Astrocyte (in vitro differentiated cells and primary cell): ENCODE measurements at regions not wholly inside any gene's neighbourhood (a gene's known extent, or its start where the extent isn't known, plus 50 kb on each side); places are given as distances from the start of the nearest gene placed in this dataset.

ENCODE experiments used
- DNase-seq: peaks from one replicate; pipeline ENCODE4 v3.0.0-alpha.2; 2010; ENCODE audit warnings: low read depth
- FAIRE-seq: peaks from 2 replicates; lab custom pipeline; 2011; peaks lifted over from hg19 to GRCh38; lab: Jason Lieb, UNC
- H2AFZ ChIP-seq: 2 replicates; pipeline ENCODE4 v1.6.0; 2012; ENCODE audit warnings: low read depth, low read length, inconsistent platforms
- H3K27ac ChIP-seq: 2 replicates; pipeline ENCODE4 v1.5.1; 2011; ENCODE audit warnings: low read depth, low read length, inconsistent platforms
- H3K27me3 ChIP-seq: 2 replicates; pipeline ENCODE4 v1.6.0; 2011; ENCODE audit warnings: low read length, inconsistent platforms; ENCODE audit not compliant: insufficient read depth
- H3K36me3 ChIP-seq: 2 replicates; pipeline ENCODE4 v1.5.1; 2011; ENCODE audit warnings: low read length, inconsistent platforms; ENCODE audit not compliant: insufficient read depth
- H3K4me1 ChIP-seq: 2 replicates; pipeline ENCODE4 v1.5.1; 2011; ENCODE audit warnings: low read length, inconsistent platforms; ENCODE audit not compliant: insufficient read depth
- H3K4me2 ChIP-seq: 2 replicates; pipeline ENCODE4 v1.6.0; 2012; ENCODE audit warnings: low read length, inconsistent platforms
- H3K4me3 ChIP-seq: 2 replicates; pipeline ENCODE4 v1.5.1; 2011; ENCODE audit warnings: low read depth, mild to moderate bottlenecking, low read length, inconsistent platforms; ENCODE audit not compliant: insufficient read depth
- H3K79me2 ChIP-seq: 2 replicates; pipeline ENCODE4 v1.6.0; 2012; ENCODE audit warnings: mild to moderate bottlenecking, low read length, inconsistent platforms; ENCODE audit not compliant: insufficient read depth
- H3K9ac ChIP-seq: 2 replicates; pipeline ENCODE4 v1.6.0; 2012; ENCODE audit warnings: mild to moderate bottlenecking, low read length, inconsistent platforms
- H3K9me3 ChIP-seq: 2 replicates; pipeline ENCODE4 v1.5.1; 2012; ENCODE audit warnings: low read depth, mild to moderate bottlenecking, low read length, inconsistent platforms; ENCODE audit not compliant: insufficient read depth
- H4K20me1 ChIP-seq: 2 replicates; pipeline ENCODE4 v1.6.0; 2012; ENCODE audit warnings: low read length, inconsistent platforms; ENCODE audit not compliant: insufficient read depth
- H3K27ac Mint-ChIP-seq: one replicate; pipeline ENCODE4 v1.8.0; 2021; ENCODE audit warnings: mild to moderate bottlenecking, mixed read lengths; ENCODE audit not compliant: unreplicated experiment
- H3K27me3 Mint-ChIP-seq: one replicate; pipeline ENCODE4 v1.8.0; 2021; ENCODE audit warnings: low read depth, mixed read lengths; ENCODE audit not compliant: unreplicated experiment
- H3K36me3 Mint-ChIP-seq: one replicate; pipeline ENCODE4 v1.8.0; 2021; ENCODE audit warnings: low read depth, mixed read lengths; ENCODE audit not compliant: unreplicated experiment
- H3K4me1 Mint-ChIP-seq: one replicate; pipeline ENCODE4 v1.8.0; 2021; ENCODE audit warnings: low read depth, mixed read lengths; ENCODE audit not compliant: unreplicated experiment
- H3K4me3 Mint-ChIP-seq: one replicate; pipeline ENCODE4 v1.8.0; 2021; ENCODE audit warnings: mild to moderate bottlenecking, moderate library complexity, mixed read lengths; ENCODE audit not compliant: unreplicated experiment
- H3K9me3 Mint-ChIP-seq: one replicate; pipeline ENCODE4 v1.8.0; 2021; ENCODE audit warnings: mild to moderate bottlenecking, mixed read lengths; ENCODE audit not compliant: unreplicated experiment
- EZH2 ChIP-seq: IDR thresholded peaks from 2 replicates; pipeline ENCODE4 v1.6.1; 2012; ENCODE audit warnings: mild to moderate bottlenecking, low read length, inconsistent platforms; ENCODE audit not compliant: insufficient read depth
- TF ChIP-seq, protein P1 (sequence below): IDR thresholded peaks from 2 replicates; pipeline ENCODE4 v1.5.1; 2011; ENCODE audit warnings: low read depth, mild to moderate bottlenecking, inconsistent platforms, low read length, moderate library complexity; ENCODE audit not compliant: insufficient read depth

DNA sequence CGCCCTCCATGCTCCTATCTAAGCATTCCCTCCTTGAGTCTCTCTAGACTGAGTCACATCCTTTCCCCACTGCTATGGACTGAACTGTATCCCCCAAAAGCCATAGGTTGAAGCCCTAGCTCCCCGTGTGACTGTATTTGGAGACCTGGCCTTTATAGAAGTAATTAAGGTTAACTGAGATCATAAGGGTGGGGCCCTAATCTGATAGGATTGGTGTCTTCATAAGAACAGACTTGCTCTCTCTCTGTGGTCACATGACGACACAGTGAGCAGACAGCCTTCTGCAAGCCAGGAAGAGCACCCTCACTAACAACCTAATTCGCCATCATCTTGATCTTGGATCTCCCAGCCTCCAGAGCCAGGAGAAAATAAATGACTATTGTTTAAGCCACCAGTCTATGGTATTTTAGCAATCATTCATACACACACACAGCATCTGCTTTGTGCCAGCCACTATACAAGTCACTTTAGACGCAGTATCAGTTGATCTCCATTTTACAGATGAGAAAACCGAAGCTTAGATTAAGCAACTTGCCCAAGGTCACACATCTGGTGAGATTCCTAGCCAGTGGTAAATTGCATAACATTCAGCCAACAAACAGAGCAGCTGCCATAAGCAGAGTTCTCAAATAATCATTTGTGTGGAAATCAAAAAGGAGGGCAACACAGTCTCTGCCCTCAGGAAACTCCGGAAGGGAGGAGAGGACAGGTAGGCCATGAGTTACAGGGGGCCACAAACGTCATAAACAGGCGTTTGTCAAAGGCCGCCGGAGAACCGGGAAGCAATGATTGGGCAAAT is 66.3 kb upstream of the HES1 start:
- no peaks in the 10 kb centered on the region for H3K36me3 ChIP-seq
- H3K27ac ChIP-seq = no peak overlapping the region
- H3K27me3 ChIP-seq = peaks cover 6% of the 10 kb centered on the region
- H2AFZ ChIP-seq = no peak overlapping the region
- H3K4me3 Mint-ChIP-seq = no peak overlapping the region
- H3K79me2 ChIP-seq = no peaks in the 10 kb centered on the region
- peak overlapping the region; percentile 80 for H3K4me2 ChIP-seq
- H3K4me1 ChIP-seq = peaks cover 19% of the 10 kb centered on the region
- no peaks in the 10 kb centered on the region for H4K20me1 ChIP-seq
- peaks cover 12% of the 10 kb centered on the region for H3K4me1 Mint-ChIP-seq
- H3K9me3 Mint-ChIP-seq = peaks cover 47% of the 10 kb centered on the region
- H3K27ac Mint-ChIP-seq = peak overlapping the region; percentile 83
- H3K36me3 Mint-ChIP-seq = peaks cover 8% of the 10 kb centered on the region
- no peak for FAIRE-seq
- no peak for TF ChIP-seq EZH2
- TF ChIP-seq, protein P1, sequence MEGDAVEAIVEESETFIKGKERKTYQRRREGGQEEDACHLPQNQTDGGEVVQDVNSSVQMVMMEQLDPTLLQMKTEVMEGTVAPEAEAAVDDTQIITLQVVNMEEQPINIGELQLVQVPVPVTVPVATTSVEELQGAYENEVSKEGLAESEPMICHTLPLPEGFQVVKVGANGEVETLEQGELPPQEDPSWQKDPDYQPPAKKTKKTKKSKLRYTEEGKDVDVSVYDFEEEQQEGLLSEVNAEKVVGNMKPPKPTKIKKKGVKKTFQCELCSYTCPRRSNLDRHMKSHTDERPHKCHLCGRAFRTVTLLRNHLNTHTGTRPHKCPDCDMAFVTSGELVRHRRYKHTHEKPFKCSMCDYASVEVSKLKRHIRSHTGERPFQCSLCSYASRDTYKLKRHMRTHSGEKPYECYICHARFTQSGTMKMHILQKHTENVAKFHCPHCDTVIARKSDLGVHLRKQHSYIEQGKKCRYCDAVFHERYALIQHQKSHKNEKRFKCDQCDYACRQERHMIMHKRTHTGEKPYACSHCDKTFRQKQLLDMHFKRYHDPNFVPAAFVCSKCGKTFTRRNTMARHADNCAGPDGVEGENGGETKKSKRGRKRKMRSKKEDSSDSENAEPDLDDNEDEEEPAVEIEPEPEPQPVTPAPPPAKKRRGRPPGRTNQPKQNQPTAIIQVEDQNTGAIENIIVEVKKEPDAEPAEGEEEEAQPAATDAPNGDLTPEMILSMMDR = no peak
- H3K9me3 ChIP-seq = no peaks in the 10 kb centered on the region
- H3K27me3 Mint-ChIP-seq = peaks cover 53% of the 10 kb centered on the region
- H3K4me3 ChIP-seq = no peak overlapping the region
- peak; percentile 42 for DNase-seq
- H3K9ac ChIP-seq = peak overlapping the region; percentile 81

DNA sequence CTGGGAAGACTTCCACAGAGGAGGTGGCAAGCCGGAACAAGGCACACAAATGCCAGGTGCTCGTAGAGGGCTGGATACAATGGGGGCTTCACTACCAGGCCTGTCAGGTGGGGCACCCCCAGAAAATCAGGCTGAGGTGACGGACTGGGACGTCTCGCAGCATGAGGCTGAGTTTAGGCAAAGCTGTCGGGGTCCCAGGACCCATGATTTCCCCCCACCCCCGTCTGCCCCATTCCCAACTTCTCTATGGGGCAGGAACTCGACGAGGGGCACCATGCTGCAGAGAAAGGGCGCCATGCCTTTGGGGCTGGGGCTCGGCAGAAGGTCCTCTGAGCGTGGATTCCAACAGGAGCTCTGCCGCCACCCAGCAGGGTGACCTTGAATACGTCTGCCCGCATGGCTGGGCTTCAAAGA is 65.7 kb upstream of the HES1 start:
- H3K9me3 ChIP-seq = no peaks in the 10 kb centered on the region

More for the DNA sequence above, 65.7 kb upstream of the HES1 start:
- Mint-ChIP-seq H3K4me1 (peaks cover 14% of the 10 kb centered on the region), H3K4me3 (no peak overlapping the region), H3K9me3 (peaks cover 50% of the 10 kb centered on the region), H3K27me3 (peaks cover 52% of the 10 kb centered on the region), H3K36me3 (peaks cover 8% of the 10 kb centered on the region), H3K27ac (peak overlapping the region; percentile 83)
- H3K4me3 ChIP-seq = peak overlapping the region; percentile 42
- H3K36me3 ChIP-seq = no peaks in the 10 kb centered on the region
- peak overlapping the region; percentile 58 for H2AFZ ChIP-seq
- FAIRE-seq (no peak), DNase-seq (no peak)
- peaks cover 3% of the 10 kb centered on the region for H3K27me3 ChIP-seq
- H3K27ac ChIP-seq = peak overlapping the region; percentile 81
- TF ChIP-seq, protein P1 = no peak
- H3K4me2 ChIP-seq = peak overlapping the region; percentile 80
- no peaks in the 10 kb centered on the region for H3K79me2 ChIP-seq
- peak overlapping the region; percentile 81 for H3K9ac ChIP-seq
- no peaks in the 10 kb centered on the region for H4K20me1 ChIP-seq
- peaks cover 19% of the 10 kb centered on the region for H3K4me1 ChIP-seq
